B cell (primary cell): ENCODE measurements at regions not wholly inside any gene's neighbourhood (a gene's known extent, or its start where the extent isn't known, plus 50 kb on each side); places are given as distances from the start of the nearest gene placed in this dataset.

Experiments
- ATAC-seq: fragments of 200-7000 bp; cut with Tn5 transposase; one replicate; pipeline ENCODE4 v1.10.0; 2021; ENCODE audit warnings: low read depth, mild to moderate bottlenecking, moderate number of reproducible peaks, moderate library complexity
- CTCF ChIA-PET: fragments of 350-600 bp; sonication (Branson Sonifier 250); formaldehyde crosslinking; loops from one replicate; lab custom pipeline; 2021; ENCODE audit warnings: antibody characterized with exemption, inconsistent platforms; lab: Charles Lee
- POLR2A ChIA-PET: fragments of 350-600 bp; sonication (Branson Sonifier 250); formaldehyde crosslinking; loops from one replicate; lab custom pipeline; 2021; ENCODE audit warnings: antibody characterized with exemption; lab: Charles Lee
- DNase-seq: peaks from one replicate; pipeline ENCODE4 v3.0.0; 2013
- H2AFZ ChIP-seq: 2 replicates; pipeline ENCODE4 v1.6.1; 2012; ENCODE audit warnings: mild to moderate bottlenecking, low read depth, low read length; ENCODE audit not compliant: insufficient read depth, poor library complexity, severe bottlenecking
- H3K27ac ChIP-seq, 2 donors: 1 replicate in 1 of 2; 2 replicates in 1 of 2; pipeline ENCODE4 v1.5.1; 2012 to 2013; ENCODE audit warnings: low read length in 2 of 2, mild to moderate bottlenecking in 2 of 2, moderate library complexity in 1 of 2
- H3K27me3 ChIP-seq, 4 experiments: fragments of 200-600 bp in 1 of 4; sonication (generic) in 1 of 4; replicated peaks in 1 of 4; 1 replicate in 2 of 4; 2 replicates in 2 of 4; pipeline versions ENCODE4 v1.6.1 to v1.7.0; 2013 to 2016; ENCODE audit warnings: low read length in 3 of 4, mild to moderate bottlenecking in 2 of 4, mixed read lengths in 1 of 4, moderate library complexity in 1 of 4; ENCODE audit not compliant: insufficient read depth in 4 of 4, control insufficient read depth in 3 of 4; ENCODE audit errors: control extremely low read depth in 1 of 4
- H3K36me3 ChIP-seq, 2 experiments: replicated peaks in 1 of 2; 1 replicate in 1 of 2; 2 replicates in 1 of 2; pipeline versions ENCODE4 v1.6.1 to v1.7.1; 2013; ENCODE audit warnings: low read length in 1 of 2; ENCODE audit not compliant: insufficient read depth in 2 of 2, control insufficient read depth in 1 of 2; ENCODE audit errors: control extremely low read depth in 1 of 2, extremely low read depth in 1 of 2
- H3K4me1 ChIP-seq, 2 donors: fragments of 200-600 bp in 1 of 2; sonication (generic) in 1 of 2; 1 replicate in 1 of 2; 2 replicates in 1 of 2; pipeline versions ENCODE4 v1.5.1 to v1.6.1; 2013 to 2017; ENCODE audit warnings: low read length in 2 of 2; ENCODE audit not compliant: control insufficient read depth in 2 of 2, insufficient read depth in 2 of 2
- H3K4me2 ChIP-seq: replicated peaks from 2 replicates; pipeline ENCODE3; 2012; ENCODE audit warnings: mild to moderate bottlenecking, low read depth, low read length; ENCODE audit not compliant: poor library complexity, severe bottlenecking
- H3K4me3 ChIP-seq, 5 experiments: fragments of 200-600 bp in 1 of 5; sonication (generic) in 1 of 5; 1 replicate in 3 of 5; 2 replicates in 2 of 5; pipeline versions ENCODE4 v1.5.1 to v1.7.0; 2011 to 2016; ENCODE audit warnings: low read length in 4 of 5, mild to moderate bottlenecking in 4 of 5, low read depth in 2 of 5, control low read depth in 1 of 5, moderate library complexity in 1 of 5; ENCODE audit not compliant: insufficient read depth in 1 of 5; ENCODE audit errors: control extremely low read depth in 1 of 5, extremely low read depth in 1 of 5
- H3K79me2 ChIP-seq: fragments of 200-600 bp; sonication (generic); one replicate; pipeline ENCODE4 v1.6.0; 2016; ENCODE audit warnings: low read length; ENCODE audit not compliant: control insufficient read depth, insufficient read depth
- H3K9ac ChIP-seq: fragments of 200-600 bp; sonication (generic); 2 replicates; pipeline ENCODE4 v1.6.1; 2017; ENCODE audit warnings: mild to moderate bottlenecking, low read length, moderate library complexity
- H3K9me3 ChIP-seq, 3 donors: one replicate each; pipeline versions ENCODE4 v1.6.1 to v1.7.1; 2013; ENCODE audit warnings: low read length in 2 of 3; ENCODE audit not compliant: control insufficient read depth in 2 of 3, insufficient read depth in 1 of 3; ENCODE audit errors: control extremely low read depth in 1 of 3
- H4K20me1 ChIP-seq: 2 replicates; pipeline ENCODE4 v1.6.0; 2012; ENCODE audit warnings: mild to moderate bottlenecking, low read length; ENCODE audit not compliant: insufficient read depth, control insufficient read depth, poor library complexity, severe bottlenecking
- H3K27ac Mint-ChIP-seq: one replicate; pipeline ENCODE4 v1.8.0; 2021; ENCODE audit warnings: mixed read lengths
- H3K27me3 Mint-ChIP-seq: one replicate; pipeline ENCODE4 v1.8.0; 2021; ENCODE audit warnings: mixed read lengths
- H3K4me1 Mint-ChIP-seq: one replicate; pipeline ENCODE4 v1.8.0; 2021; ENCODE audit warnings: mixed read lengths
- H3K4me3 Mint-ChIP-seq: one replicate; pipeline ENCODE4 v1.8.0; 2021; ENCODE audit warnings: mixed read lengths
- H3K9me3 Mint-ChIP-seq: one replicate; pipeline ENCODE4 v1.8.0; 2022; ENCODE audit warnings: mixed read lengths; ENCODE audit not compliant: insufficient read depth
- EZH2 ChIP-seq: IDR thresholded peaks from 2 replicates; pipeline ENCODE4 v1.6.1; 2012; ENCODE audit warnings: borderline replicate concordance, low read depth, mild to moderate bottlenecking, moderate library complexity, low read length; ENCODE audit not compliant: insufficient read depth, poor library complexity, severe bottlenecking
- WGBS: methylation state at CpG from one replicate; pipeline ENCODE4 v1.1.5; 2013; ENCODE audit warnings: missing lambda C conversion rate; ENCODE audit not compliant: insufficient coverage; 5-methylcytosine and 5-hydroxymethylcytosine counted together
- intact Hi-C: fragments of 100-400 bp; cut with micrococcal nuclease; formaldehyde crosslinking; loops from one replicate; pipeline ENCODE4 v1.10.0; 2022
- TF ChIP-seq, protein P1 (sequence below): fragments of 200-600 bp; IDR thresholded peaks from one replicate; pipeline ENCODE4 v1.8.0; 2022; ENCODE audit warnings: antibody characterized with exemption, mild to moderate bottlenecking

DNA sequence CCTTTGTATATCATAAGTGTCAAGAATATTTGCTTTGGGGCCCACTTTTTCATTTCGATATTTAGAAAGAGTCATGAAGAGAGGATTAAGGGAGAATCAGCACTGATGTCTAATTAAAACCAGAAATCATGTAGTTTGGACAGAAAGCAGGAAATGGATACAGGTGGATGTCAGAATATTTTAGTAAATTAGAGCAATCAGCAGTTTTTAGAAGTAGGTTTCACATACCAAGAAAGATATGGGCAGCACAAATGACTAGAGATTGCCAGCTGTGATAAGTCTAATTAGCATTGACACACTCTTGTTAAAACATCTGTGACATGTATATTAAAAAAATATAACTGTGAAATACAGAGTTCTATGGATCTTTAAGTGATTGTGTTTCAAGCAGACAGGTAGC lies 180.8 kb upstream of the POM121L12 start:
- Histone ChIP-seq H3K4me1 (no peaks in the 10 kb centered on the region), H3K79me2 (no peaks in the 10 kb centered on the region), H3K4me3 (no peak overlapping the region), H3K27me3 (no peaks in the 10 kb centered on the region), H3K27ac (no peak overlapping the region), H3K9me3 (peaks cover 0 to 3% (median 0%) of the 10 kb centered on the region in 3 donors), H4K20me1 (no peaks in the 10 kb centered on the region), H2AFZ (no peak overlapping the region), H3K4me2 (no peak overlapping the region), H3K36me3 (no peaks in the 10 kb centered on the region), H3K9ac (no peak overlapping the region)
- Mint-ChIP-seq H3K27me3 (no peaks in the 10 kb centered on the region), H3K9me3 (no peaks in the 10 kb centered on the region), H3K4me3 (no peak overlapping the region), H3K27ac (no peak overlapping the region), H3K4me1 (no peaks in the 10 kb centered on the region)
- intact Hi-C loops, result no loop called here
- DNase-seq (no peak), ATAC-seq (no peak)
- TF ChIP-seq EZH2, result no peak
- TF ChIP-seq, protein P1, sequence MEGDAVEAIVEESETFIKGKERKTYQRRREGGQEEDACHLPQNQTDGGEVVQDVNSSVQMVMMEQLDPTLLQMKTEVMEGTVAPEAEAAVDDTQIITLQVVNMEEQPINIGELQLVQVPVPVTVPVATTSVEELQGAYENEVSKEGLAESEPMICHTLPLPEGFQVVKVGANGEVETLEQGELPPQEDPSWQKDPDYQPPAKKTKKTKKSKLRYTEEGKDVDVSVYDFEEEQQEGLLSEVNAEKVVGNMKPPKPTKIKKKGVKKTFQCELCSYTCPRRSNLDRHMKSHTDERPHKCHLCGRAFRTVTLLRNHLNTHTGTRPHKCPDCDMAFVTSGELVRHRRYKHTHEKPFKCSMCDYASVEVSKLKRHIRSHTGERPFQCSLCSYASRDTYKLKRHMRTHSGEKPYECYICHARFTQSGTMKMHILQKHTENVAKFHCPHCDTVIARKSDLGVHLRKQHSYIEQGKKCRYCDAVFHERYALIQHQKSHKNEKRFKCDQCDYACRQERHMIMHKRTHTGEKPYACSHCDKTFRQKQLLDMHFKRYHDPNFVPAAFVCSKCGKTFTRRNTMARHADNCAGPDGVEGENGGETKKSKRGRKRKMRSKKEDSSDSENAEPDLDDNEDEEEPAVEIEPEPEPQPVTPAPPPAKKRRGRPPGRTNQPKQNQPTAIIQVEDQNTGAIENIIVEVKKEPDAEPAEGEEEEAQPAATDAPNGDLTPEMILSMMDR, result no peak
- CTCF ChIA-PET, result no interaction called here
- POLR2A ChIA-PET, result no interaction called here
- WGBS, result no CpG with 5 or more reads among the region's 1 CpG

- POLR2A ChIA-PET, result no interaction called here
- Mint-ChIP-seq H3K4me1 (no peaks in the 10 kb centered on the region), H3K9me3 (no peaks in the 10 kb centered on the region), H3K4me3 (no peak overlapping the region), H3K27me3 (no peaks in the 10 kb centered on the region), H3K27ac (no peak overlapping the region)
- no peak overlapping the region for H3K9ac ChIP-seq
- H3K27ac ChIP-seq, result no peak overlapping the region
- DNase-seq, result no peak
- H3K4me1 ChIP-seq, result no peaks in the 10 kb centered on the region
- ATAC-seq, result no peak
- no peak overlapping the region for H3K4me3 ChIP-seq
- H3K36me3 ChIP-seq, result no peaks in the 10 kb centered on the region
- no CpG with 5 or more reads among the region's 2 CpGs for WGBS
- no peaks in the 10 kb centered on the region for H3K79me2 ChIP-seq
- intact Hi-C loops, result no loop called here
- CTCF ChIA-PET, result no interaction called here
- no peak overlapping the region for H2AFZ ChIP-seq
- no peaks in the 10 kb centered on the region for H3K27me3 ChIP-seq
- no peak for TF ChIP-seq EZH2
- TF ChIP-seq, protein P1, result no peak
- H3K4me2 ChIP-seq, result no peak overlapping the region
- H3K9me3 ChIP-seq, result no peaks in the 10 kb centered on the region
- no peaks in the 10 kb centered on the region for H4K20me1 ChIP-seq
These were observed 183.9 kb upstream of the POM121L12 start for GRCh38 chr7:52851547-52851946.
